ENCODE measurements at regions not wholly inside any gene's neighbourhood (a gene's known extent, or its start where the extent isn't known, plus 50 kb on each side); places are given as distances from the start of the nearest gene placed in this dataset.
"Not testable (repeated sequence)": the region's sequence is repeated elsewhere in the genome, so short reads cannot be mapped to it uniquely, and the experiment has no call there.

DNA sequence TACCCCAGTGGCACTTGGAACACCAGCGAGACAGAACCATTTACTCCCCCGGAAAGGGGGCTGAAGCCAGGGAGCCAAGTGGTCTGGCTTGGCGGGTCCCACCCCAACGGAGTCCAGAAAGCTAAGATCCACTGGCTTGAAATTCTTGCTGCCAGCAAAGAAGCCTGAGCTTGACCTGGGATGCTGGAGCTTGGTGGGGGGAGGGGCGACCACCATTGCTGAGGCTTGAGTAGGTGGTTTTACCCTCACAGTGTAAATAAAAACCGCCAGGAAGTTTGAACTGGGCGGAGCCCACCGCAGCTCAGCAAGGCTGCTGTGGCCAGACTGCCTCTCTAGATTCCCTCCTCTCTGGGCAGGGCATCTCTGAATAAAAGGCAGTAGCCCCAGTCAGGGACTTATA is 62.8 kb downstream of the RPS24 start:
- H3K27ac ChIP-seq (ENCODE audit: low read length); H3K36me3 Mint-ChIP-seq; H3K4me3 ChIP-seq (ENCODE audit: control insufficient read depth in 1 of 2, extremely low read depth in 1 of 2, low read length in 1 of 2); H3K4me1 Mint-ChIP-seq; ATAC-seq (replicated peaks in 1 of 4); H3K27me3 ChIP-seq (replicated peaks in 1 of 2; ENCODE audit: control insufficient read depth in 2 of 2, extremely low read depth in 1 of 2, insufficient read depth in 2 of 2, low read length in 1 of 2); H3K27ac Mint-ChIP-seq; H3K4me1 ChIP-seq (ENCODE audit: control insufficient read depth in 1 of 2, extremely low read depth in 1 of 2, insufficient read depth in 2 of 2, low read length in 2 of 2); H3K36me3 ChIP-seq (ENCODE audit: control insufficient read depth in 2 of 2, extremely low read depth in 1 of 2, insufficient read depth in 1 of 2, low read length in 1 of 2); POLR2A ChIA-PET; H3K4me3 Mint-ChIP-seq; H3K9me3 ChIP-seq: not testable (repeated sequence)
- DNase-seq: peak in 2 of 35 experiments; percentile 2 to 4
- Mint-ChIP-seq H3K9me3 (peaks cover 4 to 20% (median 10%) of the 10 kb centered on the region in 3 donors), H3K27me3 (peaks cover 10 to 20% of the 10 kb centered on the region in 2 donors)
- WGBS (ENCODE audit: insufficient coverage): 61% methylated on average over 6 of the region's 8 CpGs
- CTCF ChIA-PET: interaction anchor here in 1 of 2 donors (0.6 kb wide), 1 partner anchor 327 kb away, joined by 3 read pairs; no protein-coding TSS in a partner anchor

DNA sequence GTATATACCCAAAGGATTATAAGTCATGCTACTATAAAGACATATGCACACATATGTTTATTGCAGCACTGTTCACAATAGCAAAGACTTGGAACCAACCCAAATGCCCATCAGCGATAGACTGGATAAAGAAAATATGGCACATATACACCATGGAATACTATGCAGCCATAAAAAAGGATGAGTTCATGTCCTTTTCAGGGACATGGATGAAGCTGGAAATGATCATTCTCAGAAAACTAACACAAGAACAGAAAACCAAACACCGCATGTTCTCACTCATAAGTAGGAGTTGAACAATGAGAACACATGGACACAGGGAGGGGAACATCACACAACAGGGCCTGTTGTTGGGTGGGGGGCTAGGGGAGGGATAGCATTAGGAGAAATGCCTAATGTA is 68.9 kb downstream of the RPS24 start:
- H3K36me3 ChIP-seq (ENCODE audit: control insufficient read depth in 2 of 2, extremely low read depth in 1 of 2, insufficient read depth in 1 of 2, low read length in 1 of 2); DNase-seq; H3K4me3 Mint-ChIP-seq; H3K27ac Mint-ChIP-seq; H3K9me3 ChIP-seq; H3K4me1 Mint-ChIP-seq; ATAC-seq (replicated peaks in 1 of 4); H3K27me3 Mint-ChIP-seq; POLR2A ChIA-PET; H3K27ac ChIP-seq (ENCODE audit: low read length); H3K4me1 ChIP-seq (ENCODE audit: control insufficient read depth in 1 of 2, extremely low read depth in 1 of 2, insufficient read depth in 2 of 2, low read length in 2 of 2); H3K36me3 Mint-ChIP-seq; H3K27me3 ChIP-seq (replicated peaks in 1 of 2; ENCODE audit: control insufficient read depth in 2 of 2, extremely low read depth in 1 of 2, insufficient read depth in 2 of 2, low read length in 1 of 2); CTCF ChIA-PET; H3K4me3 ChIP-seq (ENCODE audit: control insufficient read depth in 1 of 2, extremely low read depth in 1 of 2, low read length in 1 of 2): not testable (repeated sequence)
- H3K9me3 Mint-ChIP-seq: peaks cover 10 to 42% (median 18%) of the 10 kb centered on the region in 3 donors
- no CpG with 5 or more reads among the region's 2 CpGs for WGBS (ENCODE audit: insufficient coverage)

GRCh38 chr10:78109210-78109609 is 75.5 kb downstream of the RPS24 start:
- Histone ChIP-seq H3K27ac (ENCODE audit: low read length) (no peak overlapping the region), H3K9me3 (no peaks in the 10 kb centered on the region), H3K27me3 (replicated peaks in 1 of 2; ENCODE audit: control insufficient read depth in 2 of 2, extremely low read depth in 1 of 2, insufficient read depth in 2 of 2, low read length in 1 of 2) (no peaks in the 10 kb centered on the region), H3K4me3 (ENCODE audit: control insufficient read depth in 1 of 2, extremely low read depth in 1 of 2, low read length in 1 of 2) (no peak overlapping the region), H3K36me3 (ENCODE audit: control insufficient read depth in 2 of 2, extremely low read depth in 1 of 2, insufficient read depth in 1 of 2, low read length in 1 of 2) (no peaks in the 10 kb centered on the region), H3K4me1 (ENCODE audit: control insufficient read depth in 1 of 2, extremely low read depth in 1 of 2, insufficient read depth in 2 of 2, low read length in 2 of 2) (no peaks in the 10 kb centered on the region)
- Mint-ChIP-seq H3K36me3 (no peaks in the 10 kb centered on the region), H3K4me1 (no peaks in the 10 kb centered on the region), H3K27ac (no peak overlapping the region), H3K4me3 (no peak overlapping the region), H3K27me3 (peaks cover 4% of the 10 kb centered on the region in 2 donors), H3K9me3 (peaks cover under 1 to 11% (median 8%) of the 10 kb centered on the region in 3 donors)
- ATAC-seq (replicated peaks in 1 of 4): no peak
- CTCF ChIA-PET: no interaction called here
- DNase-seq: no peak
- POLR2A ChIA-PET: no interaction called here
- 35% methylated on average over 2 of the region's 2 CpGs for WGBS (ENCODE audit: insufficient coverage)

- Mint-ChIP-seq H3K27ac (no peak overlapping the region), H3K36me3 (no peaks in the 10 kb centered on the region), H3K27me3 (peaks cover 14 to 18% of the 10 kb centered on the region in 2 donors), H3K9me3 (peaks cover 4% of the 10 kb centered on the region in 3 donors), H3K4me3 (no peak overlapping the region), H3K4me1 (no peaks in the 10 kb centered on the region)
- Histone ChIP-seq H3K36me3 (ENCODE audit: control insufficient read depth in 2 of 2, extremely low read depth in 1 of 2, insufficient read depth in 1 of 2, low read length in 1 of 2) (no peaks in the 10 kb centered on the region), H3K9me3 (no peaks in the 10 kb centered on the region), H3K4me1 (ENCODE audit: control insufficient read depth in 1 of 2, extremely low read depth in 1 of 2, insufficient read depth in 2 of 2, low read length in 2 of 2) (no peaks in the 10 kb centered on the region), H3K27me3 (replicated peaks in 1 of 2; ENCODE audit: control insufficient read depth in 2 of 2, extremely low read depth in 1 of 2, insufficient read depth in 2 of 2, low read length in 1 of 2) (peaks cover 0 to 3% of the 10 kb centered on the region in 2 experiments), H3K4me3 (ENCODE audit: control insufficient read depth in 1 of 2, extremely low read depth in 1 of 2, low read length in 1 of 2) (no peak overlapping the region), H3K27ac (ENCODE audit: low read length) (no peak overlapping the region)
- POLR2A ChIA-PET: no interaction called here
- CTCF ChIA-PET: interaction anchor here in 1 of 2 donors (0.6 kb wide), 1 partner anchor 591 kb away, joined by 4 read pairs; no protein-coding TSS in a partner anchor
- 70% methylated on average over 3 of the region's 7 CpGs for WGBS (ENCODE audit: insufficient coverage)
- no peak for DNase-seq
- ATAC-seq (replicated peaks in 1 of 4): no peak
These were observed 81.6 kb downstream of the RPS24 start for GRCh38 chr10:78115135-78115853.

GRCh38 chr10:78116361-78116760 is 82.7 kb downstream of the RPS24 start:
- H3K27ac Mint-ChIP-seq: no peak overlapping the region
- DNase-seq (no peak), ATAC-seq (replicated peaks in 1 of 4) (no peak)
- H3K27me3 Mint-ChIP-seq: peaks cover 19% of the 10 kb centered on the region in 2 donors
- H3K36me3 Mint-ChIP-seq: no peaks in the 10 kb centered on the region
- H3K9me3 Mint-ChIP-seq: peaks cover 8 to 13% (median 10%) of the 10 kb centered on the region in 3 donors
- no peak overlapping the region for H3K4me3 Mint-ChIP-seq
- Histone ChIP-seq H3K4me1 (ENCODE audit: control insufficient read depth in 1 of 2, extremely low read depth in 1 of 2, insufficient read depth in 2 of 2, low read length in 2 of 2) (no peaks in the 10 kb centered on the region), H3K27ac (ENCODE audit: low read length) (no peak overlapping the region), H3K27me3 (replicated peaks in 1 of 2; ENCODE audit: control insufficient read depth in 2 of 2, extremely low read depth in 1 of 2, insufficient read depth in 2 of 2, low read length in 1 of 2) (peaks cover 0 to 3% of the 10 kb centered on the region in 2 experiments), H3K36me3 (ENCODE audit: control insufficient read depth in 2 of 2, extremely low read depth in 1 of 2, insufficient read depth in 1 of 2, low read length in 1 of 2) (no peaks in the 10 kb centered on the region), H3K4me3 (ENCODE audit: control insufficient read depth in 1 of 2, extremely low read depth in 1 of 2, low read length in 1 of 2) (no peak overlapping the region), H3K9me3 (no peaks in the 10 kb centered on the region)
- CTCF ChIA-PET: no interaction called here
- H3K4me1 Mint-ChIP-seq: no peaks in the 10 kb centered on the region
- POLR2A ChIA-PET: no interaction called here
- no CpG with 5 or more reads among the region's 4 CpGs for WGBS (ENCODE audit: insufficient coverage)

- Histone ChIP-seq H3K4me1 (ENCODE audit: control insufficient read depth in 1 of 2, extremely low read depth in 1 of 2, insufficient read depth in 2 of 2, low read length in 2 of 2) (no peaks in the 10 kb centered on the region), H3K27me3 (replicated peaks in 1 of 2; ENCODE audit: control insufficient read depth in 2 of 2, extremely low read depth in 1 of 2, insufficient read depth in 2 of 2, low read length in 1 of 2) (peaks cover 0 to 3% of the 10 kb centered on the region in 2 experiments), H3K27ac (ENCODE audit: low read length) (no peak overlapping the region), H3K9me3 (no peaks in the 10 kb centered on the region), H3K4me3 (ENCODE audit: control insufficient read depth in 1 of 2, extremely low read depth in 1 of 2, low read length in 1 of 2) (no peak overlapping the region), H3K36me3 (ENCODE audit: control insufficient read depth in 2 of 2, extremely low read depth in 1 of 2, insufficient read depth in 1 of 2, low read length in 1 of 2) (no peaks in the 10 kb centered on the region)
- DNase-seq (no peak), ATAC-seq (replicated peaks in 1 of 4) (no peak)
- H3K9me3 Mint-ChIP-seq: peaks cover 21 to 30% (median 23%) of the 10 kb centered on the region in 3 donors
- no peak overlapping the region for H3K27ac Mint-ChIP-seq
- H3K4me1 Mint-ChIP-seq: no peaks in the 10 kb centered on the region
- ChIA-PET CTCF (no interaction called here), POLR2A (no interaction called here)
- H3K36me3 Mint-ChIP-seq: no peaks in the 10 kb centered on the region
- peaks cover 19 to 22% of the 10 kb centered on the region in 2 donors for H3K27me3 Mint-ChIP-seq
- no peak overlapping the region for H3K4me3 Mint-ChIP-seq
These were observed 84.9 kb downstream of the RPS24 start for GRCh38 chr10:78118591-78118990.

DNA sequence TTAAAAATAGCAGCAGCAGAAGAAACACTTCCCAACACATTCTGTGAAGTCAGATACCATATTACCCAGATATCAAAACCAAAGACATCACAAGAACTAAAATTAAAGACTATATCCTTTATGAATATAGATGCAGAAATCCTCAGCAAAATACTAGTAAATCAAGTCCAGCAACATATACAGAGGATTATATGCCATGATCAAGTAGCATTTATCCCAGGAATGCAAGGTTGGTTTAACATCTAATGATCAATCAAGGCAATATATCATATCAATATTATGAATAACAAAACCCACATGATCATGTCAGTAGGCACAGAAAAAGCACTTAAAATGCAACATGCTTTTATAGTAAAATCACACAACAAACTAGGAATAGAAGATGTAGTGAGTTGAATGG is 88.1 kb downstream of the RPS24 start:
- ChIA-PET POLR2A (no interaction called here), CTCF (no interaction called here)
- Mint-ChIP-seq H3K36me3 (no peaks in the 10 kb centered on the region), H3K9me3 (peaks cover 23 to 33% (median 23%) of the 10 kb centered on the region in 3 donors), H3K4me1 (no peaks in the 10 kb centered on the region), H3K27ac (no peak overlapping the region), H3K27me3 (peaks cover 15 to 16% of the 10 kb centered on the region in 2 donors), H3K4me3 (no peak overlapping the region)
- no peaks in the 10 kb centered on the region for H3K9me3 ChIP-seq
- ATAC-seq (replicated peaks in 1 of 4): no peak
- H3K4me3 ChIP-seq (ENCODE audit: control insufficient read depth in 1 of 2, extremely low read depth in 1 of 2, low read length in 1 of 2): no peak overlapping the region
- no peak overlapping the region for H3K27ac ChIP-seq (ENCODE audit: low read length)
- H3K36me3 ChIP-seq (ENCODE audit: control insufficient read depth in 2 of 2, extremely low read depth in 1 of 2, insufficient read depth in 1 of 2, low read length in 1 of 2): no peaks in the 10 kb centered on the region
- no peaks in the 10 kb centered on the region for H3K4me1 ChIP-seq (ENCODE audit: control insufficient read depth in 1 of 2, extremely low read depth in 1 of 2, insufficient read depth in 2 of 2, low read length in 2 of 2)
- peaks cover 0 to 3% of the 10 kb centered on the region in 2 experiments for H3K27me3 ChIP-seq (replicated peaks in 1 of 2; ENCODE audit: control insufficient read depth in 2 of 2, extremely low read depth in 1 of 2, insufficient read depth in 2 of 2, low read length in 1 of 2)
- DNase-seq: no peak

Measured in T-cell (primary cell).